ENCODE measurements at regions not wholly inside any gene's neighbourhood (a gene's known extent, or its start where the extent isn't known, plus 50 kb on each side); places are given as distances from the start of the nearest gene placed in this dataset.

GRCh38 chr12:66962290-66962689 lies 283.4 kb upstream of the GRIP1 start:
- DNase-seq (ENCODE audit: low read depth in 2 of 2) = no peak

- no peak for DNase-seq (ENCODE audit: low read depth in 2 of 2)
Measured at GRCh38 chr12:66963901-66964300, 285.0 kb upstream of the GRIP1 start.

GRCh38 chr12:66964629-66965028 lies 285.8 kb upstream of the GRIP1 start:
- DNase-seq (ENCODE audit: low read depth in 2 of 2) = no peak

- no peak for DNase-seq (ENCODE audit: low read depth in 2 of 2)
Measured at GRCh38 chr12:66965621-66966020, 286.7 kb upstream of the GRIP1 start.

- DNase-seq (ENCODE audit: low read depth in 2 of 2) = no peak
Measured at GRCh38 chr12:66971816-66972215, 292.9 kb upstream of the GRIP1 start.

- no peak for DNase-seq (ENCODE audit: low read depth in 2 of 2)
Measured at GRCh38 chr12:66976526-66976925, 292.6 kb upstream of the CAND1 start.

GRCh38 chr12:66978802-66979201 lies 290.4 kb upstream of the CAND1 start:
- DNase-seq (ENCODE audit: low read depth in 2 of 2) = no peak

GRCh38 chr12:66979251-66979650 lies 289.9 kb upstream of the CAND1 start:
- DNase-seq (ENCODE audit: low read depth in 2 of 2) = no peak

GRCh38 chr12:66984077-66984476 lies 285.1 kb upstream of the CAND1 start:
- DNase-seq (ENCODE audit: low read depth in 2 of 2) = no peak

- DNase-seq (ENCODE audit: low read depth in 2 of 2) = no peak
Measured at GRCh38 chr12:66984962-66985361, 284.2 kb upstream of the CAND1 start.

- DNase-seq (ENCODE audit: low read depth in 2 of 2) = no peak
Measured at GRCh38 chr12:66999141-66999540, 270.0 kb upstream of the CAND1 start.

- DNase-seq (ENCODE audit: low read depth in 2 of 2) = no peak
Measured at GRCh38 chr12:67001251-67001650, 267.9 kb upstream of the CAND1 start.

- no peak for DNase-seq (ENCODE audit: low read depth in 2 of 2)
Measured at GRCh38 chr12:67002720-67003119, 266.4 kb upstream of the CAND1 start.

- no peak for DNase-seq (ENCODE audit: low read depth in 2 of 2)
Measured at GRCh38 chr12:67006610-67007009, 262.5 kb upstream of the CAND1 start.

GRCh38 chr12:67014642-67015041 lies 254.5 kb upstream of the CAND1 start:
- DNase-seq (ENCODE audit: low read depth in 2 of 2) = no peak

GRCh38 chr12:67018105-67018504 lies 251.1 kb upstream of the CAND1 start:
- no peak for DNase-seq (ENCODE audit: low read depth in 2 of 2)

GRCh38 chr12:67019070-67019469 lies 250.1 kb upstream of the CAND1 start:
- DNase-seq (ENCODE audit: low read depth in 2 of 2) = no peak

GRCh38 chr12:67025543-67026114 lies 243.5 kb upstream of the CAND1 start:
- DNase-seq (ENCODE audit: low read depth in 2 of 2) = peak; percentile 6 to 32

- no peak for DNase-seq (ENCODE audit: low read depth in 2 of 2)
Measured at GRCh38 chr12:67026487-67027246, 242.5 kb upstream of the CAND1 start.

GRCh38 chr12:67028529-67028928 lies 240.6 kb upstream of the CAND1 start:
- no peak for DNase-seq (ENCODE audit: low read depth in 2 of 2)

- DNase-seq (ENCODE audit: low read depth in 2 of 2) = no peak
Measured at GRCh38 chr12:67034110-67034879, 234.9 kb upstream of the CAND1 start.

- DNase-seq (ENCODE audit: low read depth in 2 of 2) = no peak
Measured at GRCh38 chr12:67035121-67035520, 234.0 kb upstream of the CAND1 start.

GRCh38 chr12:67038486-67038885 lies 230.7 kb upstream of the CAND1 start:
- DNase-seq (ENCODE audit: low read depth in 2 of 2) = no peak
